H9 (cell line): ENCODE measurements at regions not wholly inside any gene's neighbourhood (a gene's known extent, or its start where the extent isn't known, plus 50 kb on each side); places are given as distances from the start of the nearest gene placed in this dataset.

ENCODE experiments used
- DNase-seq: peaks from one replicate; pipeline ENCODE4 v3.0.0-alpha.2; 2017
- H2AFZ ChIP-seq: one replicate; pipeline ENCODE4 v1.6.1; 2013; ENCODE audit warnings: mild to moderate bottlenecking, low read length, control low read depth, moderate library complexity
- H2AK5ac ChIP-seq: 2 replicates; pipeline ENCODE4 v1.6.1; 2013; ENCODE audit warnings: low read length, control low read depth, mixed read lengths; ENCODE audit not compliant: insufficient read length
- H2BK120ac ChIP-seq: one replicate; pipeline ENCODE4 v1.6.1; 2013; ENCODE audit warnings: low read depth, mild to moderate bottlenecking, low read length, control low read depth, inconsistent platforms; ENCODE audit not compliant: poor library complexity, severe bottlenecking
- H2BK12ac ChIP-seq: 2 replicates; pipeline ENCODE4 v1.6.1; 2013; ENCODE audit warnings: low read length, control low read depth, mixed read lengths, low read depth; ENCODE audit not compliant: insufficient read length
- H2BK15ac ChIP-seq: 2 replicates; pipeline ENCODE4 v1.6.1; 2013; ENCODE audit warnings: low read depth, low read length, control low read depth
- H2BK20ac ChIP-seq: one replicate; pipeline ENCODE4 v1.6.1; 2013; ENCODE audit warnings: low read depth, mild to moderate bottlenecking, low read length, control low read depth, inconsistent platforms; ENCODE audit not compliant: poor library complexity, severe bottlenecking
- H2BK5ac ChIP-seq: 2 replicates; pipeline ENCODE4 v1.6.1; 2013; ENCODE audit warnings: low read length, control low read depth, mixed read lengths; ENCODE audit not compliant: insufficient read length
- H3K14ac ChIP-seq: 2 replicates; pipeline ENCODE4 v1.6.1; 2013; ENCODE audit warnings: low read length, control low read depth; ENCODE audit not compliant: insufficient read depth
- H3K18ac ChIP-seq: 2 replicates; pipeline ENCODE4 v1.6.1; 2013; ENCODE audit warnings: low read depth, mild to moderate bottlenecking, mixed read lengths, low read length, control low read depth; ENCODE audit not compliant: insufficient read length
- H3K23ac ChIP-seq: 2 replicates; pipeline ENCODE4 v1.6.1; 2013; ENCODE audit warnings: low read length, control low read depth, mixed read lengths, low read depth; ENCODE audit not compliant: insufficient read length
- H3K23me2 ChIP-seq: 2 replicates; pipeline ENCODE4 v1.6.1; 2013; ENCODE audit warnings: low read depth, mild to moderate bottlenecking, mixed read lengths, low read length, control low read depth; ENCODE audit not compliant: insufficient read length, poor library complexity, severe bottlenecking
- H3K27ac ChIP-seq: 2 replicates; pipeline ENCODE4 v1.5.1; 2013; ENCODE audit warnings: low read length, control low read depth, mixed read lengths, low read depth; ENCODE audit not compliant: insufficient read length
- H3K27me3 ChIP-seq: 2 replicates; pipeline ENCODE4 v1.6.1; 2013; ENCODE audit warnings: low read length, control low read depth, inconsistent platforms; ENCODE audit not compliant: insufficient read depth
- H3K4ac ChIP-seq: 2 replicates; pipeline ENCODE4 v1.6.1; 2013; ENCODE audit warnings: low read depth, mild to moderate bottlenecking, control low read depth, inconsistent platforms, low read length, moderate library complexity
- H3K4me1 ChIP-seq: 2 replicates; pipeline ENCODE4 v1.6.1; 2013; ENCODE audit warnings: low read length, control low read depth, inconsistent platforms; ENCODE audit not compliant: insufficient read depth
- H3K4me2 ChIP-seq: 2 replicates; pipeline ENCODE4 v1.6.1; 2013; ENCODE audit warnings: low read length, control low read depth, mixed read lengths; ENCODE audit not compliant: insufficient read length, insufficient read depth
- H3K56ac ChIP-seq: 2 replicates; pipeline ENCODE4 v1.6.1; 2013; ENCODE audit warnings: low read depth, mild to moderate bottlenecking, mixed read lengths, low read length, control low read depth; ENCODE audit not compliant: insufficient read length
- H3K79me1 ChIP-seq: 2 replicates; pipeline ENCODE4 v1.6.1; 2013; ENCODE audit warnings: low read depth, mild to moderate bottlenecking, moderate library complexity, low read length, control low read depth, inconsistent platforms; ENCODE audit not compliant: insufficient read depth, poor library complexity, severe bottlenecking
- H3K79me2 ChIP-seq: 2 replicates; pipeline ENCODE4 v1.6.1; 2013; ENCODE audit warnings: low read length, control low read depth, inconsistent platforms; ENCODE audit not compliant: insufficient read depth
- H3K9ac ChIP-seq: 2 replicates; pipeline ENCODE4 v1.6.1; 2013; ENCODE audit warnings: low read length, control low read depth, mixed read lengths; ENCODE audit not compliant: insufficient read length; ENCODE audit errors: extremely low read depth
- H3K9me3 ChIP-seq: one replicate; pipeline ENCODE4 v1.6.1; 2013; ENCODE audit warnings: low read depth, low read length, inconsistent platforms; ENCODE audit not compliant: control insufficient read depth
- H3T11ph ChIP-seq: one replicate; pipeline ENCODE4 v1.6.1; 2013; ENCODE audit warnings: mild to moderate bottlenecking, low read length, control low read depth, inconsistent platforms
- H4K20me1 ChIP-seq: one replicate; pipeline ENCODE4 v1.6.1; 2013; ENCODE audit not compliant: control insufficient read depth, insufficient read length, insufficient read depth
- H4K5ac ChIP-seq: 2 replicates; pipeline ENCODE4 v1.6.1; 2013; ENCODE audit warnings: low read depth, mild to moderate bottlenecking, mixed read lengths, low read length, control low read depth; ENCODE audit not compliant: insufficient read length
- H4K8ac ChIP-seq: replicated peaks from 2 replicates; pipeline ENCODE4 v1.6.1; 2013; ENCODE audit warnings: low read length, control low read depth, mixed read lengths, low read depth; ENCODE audit not compliant: insufficient read length
- H4K91ac ChIP-seq: 2 replicates; pipeline ENCODE4 v1.6.1; 2013; ENCODE audit warnings: low read depth, mild to moderate bottlenecking, moderate library complexity, mixed read lengths, low read length, control low read depth; ENCODE audit not compliant: insufficient read length
- H3K27ac Mint-ChIP-seq, 3 experiments: 2 replicates in 2 of 3; 3 replicates in 1 of 3; pipeline ENCODE4 v1.8.0; 2020 to 2021; ENCODE audit warnings: mixed read lengths in 3 of 3, mild to moderate bottlenecking in 1 of 3, moderate library complexity in 1 of 3
- H3K27me3 Mint-ChIP-seq: 2 replicates; pipeline ENCODE4 v1.8.0; 2021; ENCODE audit warnings: low read depth, mild to moderate bottlenecking, moderate library complexity, mixed read lengths
- H3K36me3 Mint-ChIP-seq, 3 experiments: 2 replicates in 2 of 3; 3 replicates in 1 of 3; pipeline ENCODE4 v1.8.0; 2020 to 2021; ENCODE audit warnings: low read depth in 3 of 3, mixed read lengths in 3 of 3; ENCODE audit not compliant: insufficient read depth in 1 of 3
- H3K4me1 Mint-ChIP-seq, 2 experiments: 2 replicates each; pipeline ENCODE4 v1.8.0; 2020; ENCODE audit warnings: mixed read lengths in 2 of 2
- H3K4me3 Mint-ChIP-seq, 2 experiments: 2 replicates in 1 of 2; 3 replicates in 1 of 2; pipeline ENCODE4 v1.8.0; 2020 to 2021; ENCODE audit warnings: mild to moderate bottlenecking in 2 of 2, mixed read lengths in 2 of 2, moderate library complexity in 1 of 2
- H3K9me3 Mint-ChIP-seq, 2 experiments: 2 replicates in 1 of 2; 3 replicates in 1 of 2; pipeline ENCODE4 v1.8.0; 2020; ENCODE audit warnings: mild to moderate bottlenecking in 2 of 2, mixed read lengths in 2 of 2, moderate library complexity in 1 of 2
- WGBS: extraction: QIAGEN DNeasy Blood & Tissue Kit; methylation state at CpG from one replicate; pipeline ENCODE4 v1.1.7; 2013; ENCODE audit warnings: missing lambda C conversion rate, low lambda C conversion rate, mixed read lengths; ENCODE audit not compliant: insufficient read length; ENCODE audit errors: extremely low coverage; 5-methylcytosine and 5-hydroxymethylcytosine counted together
- TF ChIP-seq, protein P1 (sequence below): fragments of 200-600 bp; sonication (generic); conservative IDR thresholded peaks from 3 replicates; pipeline ENCODE4 v1.8.0; 2021; ENCODE audit warnings: antibody characterized with exemption, mild to moderate bottlenecking

DNA sequence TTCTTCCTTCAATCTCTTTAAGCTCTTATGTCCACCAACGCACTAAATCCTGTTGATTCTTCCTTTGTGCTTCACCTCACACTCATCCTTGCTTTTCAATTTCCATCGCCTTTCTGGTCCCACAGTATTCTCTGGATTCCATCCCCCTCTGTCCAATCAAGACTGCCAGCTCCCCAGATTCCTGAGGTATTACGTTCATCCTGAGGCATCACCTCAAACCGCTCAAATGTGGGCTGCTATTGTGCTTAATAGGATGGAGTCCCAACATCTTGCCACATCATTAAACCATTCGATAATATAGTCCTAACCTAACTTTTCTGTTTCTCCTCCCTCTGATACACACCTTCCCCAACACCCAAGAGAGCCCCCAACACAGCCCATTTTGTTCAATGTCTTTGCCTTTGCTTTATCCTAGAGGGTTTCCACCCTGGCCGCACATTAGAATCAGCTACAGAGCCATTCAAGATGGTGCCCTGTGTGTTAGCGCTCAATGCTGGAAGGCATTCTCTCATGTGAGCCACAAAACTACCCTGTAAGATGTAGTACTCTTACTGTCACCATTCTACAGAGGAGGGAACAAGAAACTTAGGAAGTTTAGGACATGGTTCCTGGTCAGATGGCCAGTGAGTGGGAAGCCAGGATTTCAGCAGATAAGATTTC is 79.5 kb upstream of the LEP start:
- Histone ChIP-seq H4K5ac (no peak overlapping the region), H3K56ac (no peak overlapping the region), H3K4me2 (no peak overlapping the region), H3K79me1 (no peaks in the 10 kb centered on the region), H4K91ac (no peak overlapping the region), H3K27ac (no peak overlapping the region), H2BK20ac (no peak overlapping the region), H3K23ac (no peak overlapping the region), H4K20me1 (no peaks in the 10 kb centered on the region), H2BK5ac (no peak overlapping the region), H2AK5ac (no peak overlapping the region), H3K9ac (no peak overlapping the region), H3K79me2 (no peaks in the 10 kb centered on the region), H3T11ph (no peak overlapping the region), H2BK12ac (no peak overlapping the region), H2AFZ (no peak overlapping the region), H2BK15ac (no peak overlapping the region), H3K14ac (no peak overlapping the region), H3K9me3 (no peaks in the 10 kb centered on the region), H3K27me3 (peaks cover 19% of the 10 kb centered on the region; the same call in 1 of the 2 replicates), H3K4ac (no peak overlapping the region), H4K8ac (no peak overlapping the region), H2BK120ac (no peak overlapping the region), H3K23me2 (peaks cover 1% of the 10 kb centered on the region), H3K4me1 (peaks cover 4% of the 10 kb centered on the region; the same call in 1 of the 2 replicates), H3K18ac (no peak overlapping the region)
- peaks cover 98% of the 10 kb centered on the region for H3K27me3 Mint-ChIP-seq
- DNase-seq, result peak; percentile 5
- no peak overlapping the region for H3K27ac Mint-ChIP-seq
- H3K36me3 Mint-ChIP-seq, result no peaks in the 10 kb centered on the region
- WGBS, result no CpG with 5 or more reads among the region's 7 CpGs
- TF ChIP-seq, protein P1, sequence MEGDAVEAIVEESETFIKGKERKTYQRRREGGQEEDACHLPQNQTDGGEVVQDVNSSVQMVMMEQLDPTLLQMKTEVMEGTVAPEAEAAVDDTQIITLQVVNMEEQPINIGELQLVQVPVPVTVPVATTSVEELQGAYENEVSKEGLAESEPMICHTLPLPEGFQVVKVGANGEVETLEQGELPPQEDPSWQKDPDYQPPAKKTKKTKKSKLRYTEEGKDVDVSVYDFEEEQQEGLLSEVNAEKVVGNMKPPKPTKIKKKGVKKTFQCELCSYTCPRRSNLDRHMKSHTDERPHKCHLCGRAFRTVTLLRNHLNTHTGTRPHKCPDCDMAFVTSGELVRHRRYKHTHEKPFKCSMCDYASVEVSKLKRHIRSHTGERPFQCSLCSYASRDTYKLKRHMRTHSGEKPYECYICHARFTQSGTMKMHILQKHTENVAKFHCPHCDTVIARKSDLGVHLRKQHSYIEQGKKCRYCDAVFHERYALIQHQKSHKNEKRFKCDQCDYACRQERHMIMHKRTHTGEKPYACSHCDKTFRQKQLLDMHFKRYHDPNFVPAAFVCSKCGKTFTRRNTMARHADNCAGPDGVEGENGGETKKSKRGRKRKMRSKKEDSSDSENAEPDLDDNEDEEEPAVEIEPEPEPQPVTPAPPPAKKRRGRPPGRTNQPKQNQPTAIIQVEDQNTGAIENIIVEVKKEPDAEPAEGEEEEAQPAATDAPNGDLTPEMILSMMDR, result no peak
- no peak overlapping the region for H3K4me3 Mint-ChIP-seq
- H3K9me3 Mint-ChIP-seq, result no peaks in the 10 kb centered on the region; a peak in 1 of 5 replicates
- H3K4me1 Mint-ChIP-seq, result peaks cover 13 to 25% of the 10 kb centered on the region in 2 experiments
